H1 (cell line): ENCODE measurements at regions not wholly inside any gene's neighbourhood (a gene's known extent, or its start where the extent isn't known, plus 50 kb on each side); places are given as distances from the start of the nearest gene placed in this dataset.

Experiments used
- CTCF ChIA-PET: fragments of 300-600 bp; sonication (Branson Sonifier 250); formaldehyde crosslinking; loops from one replicate; lab custom pipeline; 2021; ENCODE audit not compliant: partially characterized antibody; lab: Charles Lee
- POLR2A ChIA-PET: fragments of 300-600 bp; sonication (Branson Sonifier 250); formaldehyde crosslinking; loops from one replicate; lab custom pipeline; 2021; ENCODE audit warnings: inconsistent platforms; ENCODE audit not compliant: partially characterized antibody; lab: Charles Lee
- DNase-seq, 2 experiments: peaks; one replicate each; pipeline versions ENCODE4 v3.0.0 to v3.0.0-alpha.2; 2010 to 2022; ENCODE audit warnings: low spot score in 2 of 2, low read depth in 1 of 2, mixed read lengths in 1 of 2
- FAIRE-seq: peaks from 2 replicates; lab custom pipeline; 2011; peaks lifted over from hg19 to GRCh38; lab: Jason Lieb, UNC
- H2AFZ ChIP-seq: 2 replicates; pipeline ENCODE4 v1.8.1; 2012; ENCODE audit warnings: low read length, inconsistent platforms
- H2AK5ac ChIP-seq: 2 replicates; pipeline ENCODE4 v1.6.1; 2013; ENCODE audit warnings: low read depth, low read length
- H2BK120ac ChIP-seq: replicated peaks from 2 replicates; pipeline ENCODE3; 2013; ENCODE audit warnings: low read depth, low read length, inconsistent platforms
- H2BK12ac ChIP-seq: 2 replicates; pipeline ENCODE4 v1.6.1; 2013; ENCODE audit warnings: low read depth, low read length
- H2BK15ac ChIP-seq: 2 replicates; pipeline ENCODE4 v1.6.1; 2013; ENCODE audit warnings: low read length
- H2BK20ac ChIP-seq: 2 replicates; pipeline ENCODE4 v1.6.1; 2013; ENCODE audit warnings: low read length
- H2BK5ac ChIP-seq: 2 replicates; pipeline ENCODE4 v1.6.1; 2013; ENCODE audit warnings: low read depth, low read length
- H3K14ac ChIP-seq: 2 replicates; pipeline ENCODE4 v1.6.1; 2013; ENCODE audit warnings: inconsistent platforms; ENCODE audit not compliant: insufficient read length
- H3K18ac ChIP-seq: 2 replicates; pipeline ENCODE4 v1.6.1; 2013; ENCODE audit warnings: low read length; ENCODE audit errors: extremely low read depth
- H3K23ac ChIP-seq: 2 replicates; pipeline ENCODE4 v1.6.1; 2013; ENCODE audit warnings: inconsistent platforms; ENCODE audit not compliant: insufficient read length
- H3K23me2 ChIP-seq: 2 replicates; pipeline ENCODE4 v1.6.1; 2013; ENCODE audit warnings: low read depth, low read length
- H3K27ac ChIP-seq: 2 replicates; pipeline ENCODE4 v1.6.1; 2011; ENCODE audit warnings: low read depth, low read length, inconsistent platforms
- H3K27me3 ChIP-seq, 4 experiments: replicated peaks in 1 of 4; 1 replicate in 1 of 4; 2 replicates in 3 of 4; pipeline versions ENCODE4 v1.6.1 to v1.8.1; 2011 to 2013; ENCODE audit warnings: low read length in 3 of 4, mild to moderate bottlenecking in 3 of 4, inconsistent platforms in 2 of 4, mixed read lengths in 2 of 4, moderate library complexity in 1 of 4; ENCODE audit not compliant: control insufficient read depth in 3 of 4, insufficient read depth in 3 of 4; ENCODE audit errors: extremely low read depth in 1 of 4
- H3K36me3 ChIP-seq, 4 experiments: 2 replicates each; pipeline versions ENCODE4 v1.6.1 to v1.8.1; 2011 to 2013; ENCODE audit warnings: mild to moderate bottlenecking in 4 of 4, low read length in 3 of 4, moderate library complexity in 2 of 4, control low read depth in 1 of 4, inconsistent platforms in 1 of 4; ENCODE audit not compliant: insufficient read depth in 4 of 4, control insufficient read depth in 2 of 4
- H3K4ac ChIP-seq: replicated peaks from 2 replicates; pipeline ENCODE3; 2013; ENCODE audit warnings: low read length, low read depth, mixed read lengths, inconsistent platforms; ENCODE audit not compliant: insufficient read length
- H3K4me1 ChIP-seq, 4 experiments: replicated peaks in 1 of 4; 1 replicate in 1 of 4; 2 replicates in 3 of 4; pipeline versions ENCODE4 v1.6.1 to v1.8.1; 2011 to 2013; ENCODE audit warnings: low read length in 3 of 4, inconsistent platforms in 2 of 4, mixed read lengths in 1 of 4; ENCODE audit not compliant: insufficient read depth in 4 of 4, control insufficient read depth in 3 of 4
- H3K4me2 ChIP-seq, 2 experiments: 2 replicates each; pipeline versions ENCODE4 v1.6.1 to v1.8.1; 2011 to 2013; ENCODE audit warnings: low read depth in 2 of 2, low read length in 2 of 2, control low read depth in 1 of 2, inconsistent platforms in 1 of 2, mild to moderate bottlenecking in 1 of 2; ENCODE audit not compliant: insufficient read depth in 1 of 2
- H3K4me3 ChIP-seq, 4 experiments: fragments of 200-600, 300-600 bp in 1 of 4; sonication (generic), shearing (Covaris generic), sonication (Bioruptor Twin) in 1 of 4; 2 replicates each; pipeline versions ENCODE4 v1.5.1 to v1.8.1; 2011 to 2016; ENCODE audit warnings: low read length in 4 of 4, low read depth in 3 of 4, control low read depth in 2 of 4, inconsistent platforms in 2 of 4, mild to moderate bottlenecking in 2 of 4, mixed read lengths in 1 of 4, moderate library complexity in 1 of 4; ENCODE audit not compliant: insufficient read depth in 2 of 4; ENCODE audit errors: extremely low read depth in 1 of 4
- H3K56ac ChIP-seq: replicated peaks from 2 replicates; pipeline ENCODE3; 2013; ENCODE audit warnings: low read depth, mild to moderate bottlenecking, mixed read lengths, low read length, inconsistent platforms; ENCODE audit not compliant: insufficient read length
- H3K79me1 ChIP-seq: 2 replicates; pipeline ENCODE4 v1.6.1; 2013; ENCODE audit warnings: low read depth, low read length, control low read depth
- H3K79me2 ChIP-seq, 2 experiments: 2 replicates each; pipeline versions ENCODE4 v1.6.1 to v1.8.1; 2012 to 2013; ENCODE audit warnings: low read length in 2 of 2, mild to moderate bottlenecking in 2 of 2, inconsistent platforms in 1 of 2; ENCODE audit not compliant: insufficient read depth in 2 of 2, control insufficient read depth in 1 of 2
- H3K9ac ChIP-seq, 4 experiments: replicated peaks in 1 of 4; 1 replicate in 1 of 4; 2 replicates in 3 of 4; pipeline versions ENCODE4 v1.6.1 to v1.8.1; 2011 to 2013; ENCODE audit warnings: low read depth in 3 of 4, low read length in 3 of 4, control low read depth in 2 of 4, mild to moderate bottlenecking in 2 of 4, moderate library complexity in 2 of 4, inconsistent platforms in 1 of 4; ENCODE audit errors: extremely low read depth in 1 of 4
- H3K9me3 ChIP-seq, 2 experiments: 2 replicates each; pipeline versions ENCODE4 v1.6.1 to v1.8.1; 2012 to 2013; ENCODE audit warnings: mild to moderate bottlenecking in 2 of 2, moderate library complexity in 2 of 2, control low read depth in 1 of 2, inconsistent platforms in 1 of 2, low read depth in 1 of 2, low read length in 1 of 2, mixed read lengths in 1 of 2; ENCODE audit not compliant: insufficient read depth in 2 of 2
- H4K20me1 ChIP-seq, 2 experiments: replicated peaks in 1 of 2; 2 replicates each; pipeline versions ENCODE3 to v1.8.1; 2011 to 2013; ENCODE audit warnings: inconsistent platforms in 2 of 2, low read length in 2 of 2, mild to moderate bottlenecking in 1 of 2; ENCODE audit not compliant: insufficient read depth in 2 of 2, control insufficient read depth in 1 of 2
- H4K5ac ChIP-seq: 2 replicates; pipeline ENCODE4 v1.6.1; 2013; ENCODE audit warnings: low read length, low read depth, mixed read lengths, inconsistent platforms; ENCODE audit not compliant: insufficient read length
- H4K8ac ChIP-seq: 2 replicates; pipeline ENCODE4 v1.8.0; 2013; ENCODE audit warnings: mild to moderate bottlenecking, moderate library complexity, low read length, inconsistent platforms; ENCODE audit not compliant: insufficient read depth; ENCODE audit errors: extremely low read depth
- H4K91ac ChIP-seq: replicated peaks from 2 replicates; pipeline ENCODE3; 2013; ENCODE audit warnings: low read length, mixed read lengths, inconsistent platforms; ENCODE audit not compliant: insufficient read length
- SIN3A ChIP-seq, 2 experiments: IDR thresholded peaks in 1 of 2; conservative IDR thresholded peaks in 1 of 2; 2 replicates each; pipeline ENCODE4 v1.6.1; 2011 to 2012; ENCODE audit warnings: low read length in 2 of 2, improper control_type of control experiment in 1 of 2, low read depth in 1 of 2, mild to moderate bottlenecking in 1 of 2
- WGBS, 2 experiments: shearing (Covaris generic) in 1 of 2; methylation state at CpG; one replicate each; pipeline versions ENCODE4 v1.1.6 to v1.1.7; 2013 to 2015; ENCODE audit warnings: low lambda C conversion rate in 2 of 2, mixed read lengths in 2 of 2, inconsistent platforms in 1 of 2, low coverage in 1 of 2, missing lambda C conversion rate in 1 of 2; ENCODE audit not compliant: insufficient replicate concordance in 2 of 2, insufficient coverage in 1 of 2, insufficient read length in 1 of 2; ENCODE audit errors: extremely low coverage in 1 of 2, missing lambda C conversion rate in 1 of 2; 5-methylcytosine and 5-hydroxymethylcytosine counted together

GRCh38 chr18:71011389-71011788 lies 722.5 kb downstream of the SOCS6 start:
- Histone ChIP-seq H3K4ac (no peak overlapping the region), H2BK5ac (no peak overlapping the region), H3K27me3 (no peaks in the 10 kb centered on the region; a peak in 1 of 7 replicates), H2AFZ (no peak overlapping the region), H3K56ac (no peak overlapping the region), H3K23me2 (no peaks in the 10 kb centered on the region), H3K9me3 (peaks cover 67 to 78% of the 10 kb centered on the region in 2 experiments), H2AK5ac (no peak overlapping the region), H2BK20ac (no peak overlapping the region), H3K9ac (no peak overlapping the region), H2BK15ac (no peak overlapping the region), H3K23ac (no peak overlapping the region), H3K79me1 (no peaks in the 10 kb centered on the region), H3K4me3 (no peak overlapping the region), H3K36me3 (no peaks in the 10 kb centered on the region), H4K5ac (no peak overlapping the region), H3K4me2 (no peak overlapping the region), H3K79me2 (no peaks in the 10 kb centered on the region), H2BK120ac (no peak overlapping the region), H2BK12ac (no peak overlapping the region), H3K27ac (no peak overlapping the region), H3K14ac (no peak overlapping the region), H3K4me1 (no peaks in the 10 kb centered on the region), H4K20me1 (no peaks in the 10 kb centered on the region), H3K18ac (no peak overlapping the region), H4K8ac (no peak overlapping the region), H4K91ac (no peak overlapping the region)
- WGBS, 2 experiments = 58% methylated on average over 2 of the region's 2 CpGs; no CpG with 5 or more reads in 1 of the 2 experiments
- DNase-seq = no peak
- no peak for FAIRE-seq
- CTCF ChIA-PET = no interaction called here
- POLR2A ChIA-PET = no interaction called here
- TF ChIP-seq SIN3A (conservative IDR thresholded peaks at IDR 0.05 in 1 of 2, IDR thresholded peaks at IDR 0.05 in 1 of 2; ENCODE audit: low read depth in 1 of 2, low read length in 2 of 2) = no peak
